ENCODE measurements at regions not wholly inside any gene's neighbourhood (a gene's known extent, or its start where the extent isn't known, plus 50 kb on each side); places are given as distances from the start of the nearest gene placed in this dataset.

DNA sequence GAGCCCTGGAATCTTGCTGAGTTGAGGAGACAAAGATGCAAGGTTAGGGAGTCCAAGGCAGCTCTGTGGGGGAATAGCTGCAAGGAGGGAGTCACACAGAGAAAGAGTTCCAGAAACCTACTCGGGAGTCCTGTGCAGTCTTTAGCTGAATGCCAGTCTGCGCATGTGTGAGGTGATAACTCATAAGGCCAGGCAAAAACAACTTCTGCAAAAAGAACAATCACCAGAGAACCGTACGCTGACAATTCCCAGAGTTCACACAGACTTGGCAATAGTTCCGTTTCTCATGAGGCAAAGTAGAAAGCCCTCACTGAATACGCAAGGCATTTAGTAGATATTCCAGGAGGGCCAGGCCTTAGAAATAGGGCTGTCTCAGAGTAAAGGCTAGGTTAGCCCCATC, 135.2 kb upstream of the TAB2 start:
- no peak for DNase-seq (ENCODE audit: low spot score)

DNA sequence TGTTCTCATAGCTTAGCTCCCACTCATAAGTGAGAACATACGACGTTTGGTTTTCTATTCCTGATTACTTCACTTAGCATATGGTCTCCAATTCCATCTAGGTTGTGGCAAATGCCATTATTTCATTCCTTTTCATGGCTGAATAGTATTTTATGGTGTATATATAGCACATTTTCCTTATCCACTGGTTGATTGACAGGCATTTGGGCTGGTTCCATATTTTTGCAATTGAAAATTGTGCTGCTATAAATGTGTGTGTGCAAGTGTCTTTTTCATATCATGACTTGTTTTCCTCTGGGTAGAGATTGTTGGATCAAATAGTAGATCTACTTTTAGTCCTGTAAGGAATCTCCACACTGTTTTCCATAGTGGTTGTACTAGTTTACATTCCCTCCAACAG, 133.0 kb upstream of the TAB2 start:
- no peak for DNase-seq (ENCODE audit: low spot score)

DNA sequence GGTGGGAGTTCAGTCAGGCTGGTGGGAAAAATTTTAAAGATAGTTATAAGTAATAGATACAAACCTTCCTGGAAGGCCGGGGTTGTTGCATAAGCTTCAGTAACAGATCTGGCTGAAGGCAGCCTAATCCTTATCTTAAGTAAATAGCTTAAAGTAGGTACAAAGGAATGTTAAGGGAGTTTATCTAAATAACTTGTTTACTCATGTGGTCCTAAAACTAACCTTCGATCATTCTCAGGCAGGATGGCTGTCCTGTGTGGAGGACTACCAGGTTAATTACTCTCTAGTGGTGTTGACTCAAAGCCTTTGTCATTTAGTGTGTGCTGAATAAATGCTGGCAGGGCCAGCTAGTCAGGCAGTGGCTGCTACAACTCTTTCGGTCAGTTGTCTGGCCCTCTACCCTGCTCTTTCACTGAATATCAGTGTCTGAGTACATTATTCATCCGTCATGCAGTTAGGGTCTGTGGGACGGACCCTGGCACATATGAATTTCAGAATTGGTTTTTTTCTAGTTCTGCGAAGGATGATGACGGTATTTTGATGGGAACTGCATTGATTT, 131.6 kb upstream of the TAB2 start:
- peak; percentile 8 for DNase-seq (ENCODE audit: low spot score)

DNA sequence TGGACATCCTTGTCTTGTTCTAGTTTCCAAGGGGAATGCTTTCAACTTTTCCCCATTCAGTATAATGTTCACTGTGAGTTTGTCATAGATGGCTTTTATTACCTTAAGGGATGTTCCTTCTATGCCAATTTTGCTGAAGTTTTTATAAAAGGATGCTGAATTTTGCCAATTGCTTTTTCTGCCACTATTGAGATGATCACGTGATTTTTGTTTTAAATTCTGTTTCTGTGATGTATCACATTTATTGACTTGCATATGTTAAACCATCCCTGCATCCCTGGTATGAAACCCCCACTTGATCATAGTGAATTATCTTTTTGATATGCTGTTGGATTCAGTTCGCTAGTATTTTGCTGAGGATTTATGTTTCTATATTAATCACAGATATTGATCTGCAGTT, 130.6 kb upstream of the TAB2 start:
- DNase-seq (ENCODE audit: low spot score) = no peak

DNA sequence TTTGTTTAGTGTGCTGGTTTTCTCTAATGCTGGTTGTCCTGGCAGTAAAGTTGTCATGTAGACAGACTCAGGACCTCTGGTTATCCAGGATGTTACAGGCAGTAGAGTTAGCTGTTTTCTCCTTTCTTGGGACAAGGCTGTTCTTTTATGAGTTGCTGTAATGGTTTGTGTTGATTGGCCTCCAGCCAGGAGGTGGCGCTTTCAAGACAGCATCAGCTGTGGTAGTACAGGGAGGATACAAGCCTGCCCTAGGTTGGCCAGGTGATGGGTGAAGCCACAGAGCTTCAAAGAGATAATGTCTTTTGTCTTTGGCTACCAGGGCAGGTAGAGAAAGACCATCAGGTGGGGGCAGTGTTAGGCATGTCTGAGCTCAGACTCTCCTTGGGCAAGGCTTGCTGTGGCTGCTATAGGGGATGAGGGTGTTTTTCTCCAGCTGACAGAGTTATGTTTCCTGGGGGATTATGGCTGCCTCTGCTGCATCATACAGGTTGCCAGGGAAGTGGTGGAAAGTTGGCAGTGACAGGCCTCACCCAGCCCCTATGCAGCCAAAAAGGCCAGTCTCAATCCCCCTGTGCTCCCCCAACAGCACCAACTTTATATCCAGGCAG, 127.2 kb upstream of the TAB2 start:
- DNase-seq (ENCODE audit: low spot score) = no peak

DNA sequence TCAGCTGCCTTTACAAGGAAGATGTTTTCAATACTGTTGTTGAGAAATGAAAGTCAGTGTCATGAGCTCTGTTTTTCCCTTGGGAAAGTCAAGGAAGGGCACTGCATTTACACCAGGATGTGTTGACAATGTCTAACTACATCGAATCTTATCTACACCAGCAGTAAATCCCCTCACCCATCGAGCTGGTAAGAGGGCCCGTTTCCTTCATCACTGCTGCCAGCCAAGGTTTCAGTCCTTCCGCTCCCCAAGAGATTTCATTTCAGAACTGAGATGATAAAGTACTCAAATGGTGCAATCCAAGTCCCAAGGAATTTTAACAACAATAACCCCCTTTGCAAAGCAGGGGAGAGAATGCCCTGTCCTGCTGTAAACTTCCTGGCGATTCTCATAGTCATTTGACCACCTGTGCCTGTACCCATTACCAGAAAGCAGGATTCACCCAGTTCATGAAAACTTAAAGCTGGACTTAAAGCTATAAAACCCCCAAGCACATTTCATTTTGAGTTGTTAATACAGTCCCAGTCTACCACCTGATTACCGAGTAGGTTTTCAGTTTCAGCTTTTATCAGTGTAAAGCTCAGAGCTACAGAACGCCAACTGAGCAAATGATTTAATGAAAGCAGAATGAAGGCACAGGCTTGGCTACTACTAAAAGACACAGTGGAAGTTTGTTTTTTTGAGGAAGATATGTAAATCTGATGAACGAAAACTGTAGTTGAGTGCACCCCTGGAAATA, 122.5 kb upstream of the TAB2 start:
- no peak for DNase-seq (ENCODE audit: low spot score)

DNA sequence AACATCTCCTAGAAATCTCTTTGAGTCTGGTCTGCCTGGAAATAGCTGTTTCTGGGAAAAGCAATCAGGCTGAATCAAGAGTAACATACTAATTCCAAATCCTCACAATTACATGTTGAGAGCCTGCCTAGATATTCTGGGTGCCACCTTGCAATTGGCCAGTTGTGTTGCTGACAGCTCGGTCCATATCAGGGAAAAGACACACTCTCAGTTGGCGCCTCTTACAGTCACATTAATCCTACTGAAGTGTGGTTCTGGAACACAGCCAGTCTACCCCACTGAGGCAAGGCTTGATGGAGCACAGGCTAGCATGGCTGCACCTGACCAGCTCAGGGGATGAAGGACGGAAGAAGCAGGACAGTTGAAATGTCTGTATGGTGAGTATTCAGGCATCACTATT, 121.4 kb upstream of the TAB2 start:
- DNase-seq (ENCODE audit: low spot score) = no peak

DNA sequence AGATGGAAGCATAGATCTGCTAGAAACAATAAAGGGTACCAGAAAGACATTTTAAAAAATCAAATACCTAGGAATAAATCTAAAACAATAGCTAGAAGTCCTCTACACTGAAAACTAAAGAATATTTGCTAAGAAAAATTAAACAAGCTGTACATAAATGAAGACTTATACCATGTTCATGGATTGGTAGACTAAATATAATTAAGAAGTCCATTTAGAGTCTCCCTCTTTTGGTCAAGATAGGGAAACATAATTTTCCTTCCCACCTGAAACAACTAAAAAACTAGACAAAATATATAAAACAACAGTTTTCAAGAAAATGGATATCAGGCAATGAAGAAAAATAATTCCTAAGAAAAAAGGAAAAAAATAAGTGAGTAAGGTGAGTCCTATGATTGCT, 120.0 kb upstream of the TAB2 start:
- DNase-seq (ENCODE audit: low spot score) = no peak

DNA sequence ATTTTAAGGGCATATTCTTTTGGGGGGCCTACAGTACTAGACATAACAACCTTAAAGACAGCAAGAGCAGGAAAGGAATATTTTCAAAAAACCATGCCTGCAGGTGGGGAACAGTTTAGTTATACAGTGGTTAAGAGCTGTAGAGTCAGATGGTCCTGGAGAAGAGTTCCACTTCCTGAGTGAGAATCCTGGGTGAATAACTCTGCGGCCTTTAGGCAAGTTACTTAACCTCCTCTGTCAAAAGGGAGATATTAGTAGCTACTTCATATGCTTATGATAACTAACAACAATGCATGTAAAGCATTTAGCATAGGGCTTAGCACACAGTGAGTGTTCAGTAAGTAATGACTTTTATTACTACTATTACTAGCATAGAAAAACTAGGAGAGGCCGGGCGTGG, 119.2 kb upstream of the TAB2 start:
- DNase-seq (ENCODE audit: low spot score) = no peak

DNA sequence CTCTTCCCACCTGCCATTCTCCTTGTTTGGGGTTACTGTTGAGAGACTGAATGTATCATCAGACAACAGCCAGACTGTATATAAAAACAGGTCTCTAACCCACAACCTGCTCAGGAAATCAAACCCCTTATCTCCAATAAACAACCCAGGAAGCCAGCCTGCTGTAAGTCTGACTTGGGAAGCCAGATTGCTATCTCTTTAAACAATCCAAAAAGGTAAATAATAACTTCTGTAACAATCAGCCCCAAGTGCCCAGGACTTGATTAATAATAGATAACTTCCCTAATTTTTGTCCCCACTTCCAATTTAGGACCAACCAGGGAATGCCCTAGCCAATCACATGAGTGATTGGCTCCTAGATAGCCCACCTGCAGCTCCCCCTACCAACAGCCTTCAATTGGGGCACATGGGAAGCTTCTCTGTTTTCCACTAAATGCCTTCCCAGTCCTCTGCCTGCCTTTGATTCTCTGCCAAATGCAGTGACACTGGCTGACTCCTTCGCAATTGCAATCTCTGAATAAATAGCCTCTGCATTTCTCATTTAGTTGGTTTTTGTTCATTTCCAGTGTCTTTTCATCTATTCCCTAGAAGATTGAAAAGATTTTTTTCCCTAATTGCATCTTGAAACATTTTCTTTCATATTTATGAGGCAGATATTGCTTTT, 117.1 kb upstream of the TAB2 start:
- no peak for DNase-seq (ENCODE audit: low spot score)

DNA sequence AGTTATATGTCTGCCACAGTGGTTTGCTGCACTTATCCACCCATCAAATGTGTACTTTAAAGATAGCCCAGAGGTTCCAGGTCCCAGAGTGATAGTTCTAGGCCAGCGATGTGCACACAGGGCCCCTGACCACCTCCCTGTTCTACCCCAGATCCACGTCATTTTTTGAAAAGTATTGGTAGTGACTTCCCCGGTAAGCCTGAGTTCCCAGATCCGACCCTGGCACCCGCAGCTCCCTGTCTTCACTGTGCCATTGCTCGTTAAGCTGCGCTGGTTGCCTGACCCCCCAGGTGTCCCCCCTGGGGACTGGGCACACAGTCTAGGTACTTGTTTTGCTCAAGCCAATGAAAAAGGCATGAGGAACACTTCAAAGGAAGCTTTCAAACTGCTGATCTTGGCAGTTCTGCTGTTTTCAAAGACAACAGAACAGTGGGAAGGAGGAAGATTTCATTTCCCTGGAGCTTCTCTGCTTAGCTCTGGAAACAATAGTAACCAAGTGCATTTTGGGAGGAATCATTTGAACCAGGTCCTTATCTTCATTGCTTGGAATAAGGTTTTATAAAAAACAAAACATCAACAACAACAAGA, 116.3 kb upstream of the TAB2 start:
- DNase-seq (ENCODE audit: low spot score) = no peak

DNA sequence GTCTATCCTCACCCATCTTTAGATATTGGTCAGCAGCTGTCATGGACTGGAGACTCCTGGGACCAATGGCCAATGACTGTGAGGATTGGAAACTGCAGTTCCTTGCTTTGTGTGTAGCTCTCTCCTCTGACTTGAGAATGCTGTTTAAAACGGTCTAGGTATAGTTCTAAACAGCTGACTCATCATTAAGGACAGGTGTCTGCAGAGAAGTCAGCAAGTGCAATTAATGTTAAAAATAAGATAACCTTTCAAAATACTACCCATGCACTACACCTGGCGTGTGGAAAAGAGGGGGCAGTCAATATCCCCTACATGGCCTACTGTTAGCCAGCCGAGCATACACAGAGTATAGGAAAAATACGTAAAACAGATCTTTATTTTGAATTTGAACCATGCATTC, 115.4 kb upstream of the TAB2 start:
- DNase-seq (ENCODE audit: low spot score) = no peak

DNA sequence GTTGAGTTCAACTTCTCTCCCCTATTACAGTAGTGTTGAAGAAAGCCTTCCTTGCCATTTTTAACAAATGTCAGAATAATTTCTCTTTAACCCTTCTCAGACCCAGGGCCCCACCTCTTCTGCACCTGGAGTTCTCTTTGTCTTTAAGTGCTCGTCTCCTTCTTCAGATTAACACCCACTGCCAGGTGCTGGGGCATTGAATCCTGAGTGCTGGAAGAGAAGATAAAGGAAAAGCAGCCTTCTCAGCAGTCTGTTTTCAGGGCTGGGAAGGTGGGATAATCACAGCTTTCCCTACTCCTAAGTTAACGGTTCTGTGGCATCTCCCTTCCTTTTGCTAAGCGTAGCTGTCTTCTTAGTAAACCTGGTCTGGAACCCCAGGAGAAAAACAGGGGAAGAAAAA, 114.6 kb upstream of the TAB2 start:
- DNase-seq (ENCODE audit: low spot score) = no peak

DNA sequence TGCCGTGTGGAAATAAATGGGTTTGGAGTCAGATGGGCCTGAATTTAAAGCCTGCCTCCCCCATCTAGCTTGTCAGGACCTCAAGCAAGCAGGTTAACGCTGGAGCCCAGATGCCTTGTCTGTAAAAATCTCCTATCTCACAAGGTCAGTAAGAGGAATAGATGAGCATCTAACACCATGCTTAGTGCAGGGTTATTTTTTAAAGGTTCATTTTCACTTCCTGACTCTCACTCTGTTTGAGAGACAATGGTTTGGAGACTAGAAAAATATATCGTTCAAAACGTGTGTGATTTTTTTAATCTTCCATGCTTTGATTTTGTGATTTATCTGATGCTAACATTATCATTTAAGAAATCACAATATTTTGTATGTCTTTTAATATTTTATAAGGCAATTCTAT, 114.0 kb upstream of the TAB2 start:
- DNase-seq (ENCODE audit: low spot score) = no peak

DNA sequence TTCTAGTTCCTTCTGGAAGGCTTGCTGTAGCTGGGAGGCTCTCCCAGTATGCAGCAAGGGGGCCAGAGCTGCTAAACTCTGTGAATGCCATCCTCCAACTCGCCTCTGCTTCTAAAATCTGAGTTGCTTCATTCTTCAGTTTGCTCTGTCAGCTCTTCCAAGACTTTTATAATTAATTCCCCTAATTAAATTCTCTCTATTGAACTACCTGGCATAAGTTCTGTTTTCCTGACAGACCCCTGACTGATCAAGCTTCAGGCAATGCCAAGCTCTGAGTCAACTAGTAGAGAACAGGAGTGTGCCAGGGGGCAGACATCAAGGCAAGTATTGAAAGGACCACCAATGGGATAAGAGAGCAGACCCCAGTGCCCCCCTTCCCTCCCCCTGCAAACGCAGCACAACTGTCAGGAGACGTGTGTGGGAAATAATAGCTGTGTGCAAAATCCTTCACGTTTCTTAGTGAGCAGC, 109.3 kb upstream of the TAB2 start:
- DNase-seq (ENCODE audit: low spot score) = no peak

DNA sequence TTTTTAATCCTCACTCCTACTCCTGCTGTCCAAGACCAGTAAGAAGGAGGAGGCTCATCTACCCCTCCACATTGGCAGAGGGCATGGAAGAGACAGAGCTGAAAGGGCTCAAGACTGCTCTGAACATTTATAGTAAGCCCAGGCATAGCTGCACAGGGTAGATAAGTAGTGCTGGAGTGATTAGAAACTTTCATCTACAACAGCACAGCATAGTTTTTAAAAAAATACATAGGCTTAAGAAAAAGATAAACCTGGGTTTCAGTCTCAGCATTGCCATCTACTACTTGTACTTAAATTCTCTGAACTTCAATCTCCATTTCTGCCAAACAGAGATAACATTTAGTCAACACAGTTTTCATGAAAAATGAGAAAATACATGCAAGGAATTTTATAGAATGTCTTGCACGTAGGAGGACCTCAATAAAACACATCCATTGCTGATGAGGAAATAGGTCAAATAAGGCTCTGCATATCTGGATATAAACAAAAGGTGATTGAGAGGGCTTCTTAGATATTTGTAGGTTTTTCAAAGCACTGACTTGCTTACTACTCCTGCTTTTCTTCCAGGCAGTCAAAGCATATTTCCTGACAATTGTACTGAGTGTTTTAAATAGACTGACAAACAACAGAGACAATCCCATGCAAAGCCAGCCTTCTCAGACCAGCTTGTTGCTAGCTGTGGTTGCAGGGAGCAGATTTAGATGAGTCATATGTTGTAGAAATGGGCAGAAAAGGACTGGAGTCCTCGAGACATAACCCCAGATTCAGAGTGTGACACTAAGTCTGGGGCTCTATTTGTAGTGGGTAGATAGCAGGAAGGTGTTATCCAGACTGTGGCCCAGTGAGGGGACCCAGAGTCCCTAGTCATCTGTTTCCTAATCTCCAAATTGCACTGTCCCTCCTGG, 107.4 kb upstream of the TAB2 start:
- no peak for DNase-seq (ENCODE audit: low spot score)

DNA sequence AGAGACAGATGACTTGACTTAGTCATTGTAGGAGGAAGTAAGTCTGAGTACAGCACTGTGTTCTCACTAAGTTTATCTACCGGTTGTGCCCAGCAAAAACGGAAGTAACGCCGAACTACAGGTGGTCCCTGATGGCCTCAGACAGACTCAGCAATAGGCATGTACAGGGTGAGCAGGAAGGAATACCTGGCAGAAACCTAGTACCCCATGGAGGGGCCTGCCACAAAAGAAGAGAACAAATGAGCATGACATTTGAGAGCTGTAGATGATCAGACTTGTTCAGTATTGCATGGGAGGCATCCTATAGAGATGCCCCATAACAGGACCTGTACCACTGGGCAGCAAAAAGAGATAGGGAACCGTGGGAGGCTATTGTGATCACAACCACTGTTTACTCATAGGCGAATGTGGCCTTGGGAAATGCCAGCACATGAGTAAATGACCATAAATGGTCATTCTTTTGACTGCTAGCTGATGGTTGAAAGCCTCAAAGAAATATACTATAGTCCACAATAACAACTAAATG, 106.4 kb upstream of the TAB2 start:
- DNase-seq (ENCODE audit: low spot score) = no peak

DNA sequence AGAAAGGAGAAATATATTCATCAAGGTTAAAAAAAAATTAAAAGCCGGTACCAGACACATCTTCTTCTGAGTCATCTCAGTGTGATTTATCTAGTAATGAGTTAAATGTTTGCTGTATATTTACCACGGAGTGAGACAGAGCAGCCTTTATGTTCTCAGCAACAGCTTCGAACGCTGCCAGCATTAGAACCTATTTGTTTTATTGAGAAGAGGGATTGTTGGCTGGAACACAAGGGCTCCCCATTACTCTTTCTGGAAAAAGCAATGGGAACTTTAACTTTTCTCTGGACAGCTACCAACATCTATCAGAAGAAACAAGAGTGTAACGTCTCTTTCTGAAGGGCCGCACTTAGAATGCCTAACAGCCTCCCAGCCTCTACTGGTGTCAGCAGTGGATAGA, 105.3 kb upstream of the TAB2 start:
- no peak for DNase-seq (ENCODE audit: low spot score)

DNA sequence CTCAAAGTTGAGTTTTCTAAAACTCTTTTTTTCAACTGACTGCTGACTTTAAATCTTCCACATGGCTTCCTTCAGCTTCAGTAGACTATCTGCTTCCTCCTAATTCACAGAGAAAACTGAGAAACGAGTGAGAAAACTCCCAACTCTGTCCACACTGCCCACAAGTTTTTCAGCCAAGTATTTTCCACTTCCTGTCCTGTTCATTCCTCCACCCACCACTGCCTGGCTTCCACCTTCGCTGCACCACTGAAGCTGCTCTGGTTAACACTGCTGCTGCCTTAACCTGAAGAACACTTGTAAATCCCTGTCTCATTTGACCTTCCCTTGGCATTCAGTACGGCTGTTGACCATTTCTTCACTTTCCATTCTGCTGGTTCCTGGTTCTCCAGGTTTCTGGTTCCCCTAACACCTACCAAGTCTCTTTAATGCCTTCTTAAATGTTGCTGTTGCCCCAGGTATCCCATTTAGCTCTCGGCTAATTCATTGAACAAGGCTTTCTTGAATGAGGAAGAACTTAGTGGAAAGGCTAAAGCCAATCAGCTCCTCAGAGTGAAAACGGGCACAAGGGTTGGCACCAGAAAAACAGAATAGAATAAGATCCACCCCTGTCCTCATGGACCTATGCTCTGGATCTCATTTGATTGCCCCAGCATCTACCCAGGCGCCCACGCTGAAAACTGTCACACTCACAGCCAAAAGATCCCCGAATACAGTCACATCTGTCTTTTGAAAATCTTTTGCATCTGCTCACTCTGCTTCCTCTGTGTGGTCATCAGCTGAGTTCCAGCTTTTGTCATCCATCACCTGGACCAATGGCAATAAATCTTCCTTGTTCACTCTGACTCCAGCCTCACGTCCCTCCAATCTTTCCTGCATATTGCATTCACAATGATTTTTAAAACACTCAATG, 104.4 kb upstream of the TAB2 start:
- DNase-seq (ENCODE audit: low spot score) = no peak

DNA sequence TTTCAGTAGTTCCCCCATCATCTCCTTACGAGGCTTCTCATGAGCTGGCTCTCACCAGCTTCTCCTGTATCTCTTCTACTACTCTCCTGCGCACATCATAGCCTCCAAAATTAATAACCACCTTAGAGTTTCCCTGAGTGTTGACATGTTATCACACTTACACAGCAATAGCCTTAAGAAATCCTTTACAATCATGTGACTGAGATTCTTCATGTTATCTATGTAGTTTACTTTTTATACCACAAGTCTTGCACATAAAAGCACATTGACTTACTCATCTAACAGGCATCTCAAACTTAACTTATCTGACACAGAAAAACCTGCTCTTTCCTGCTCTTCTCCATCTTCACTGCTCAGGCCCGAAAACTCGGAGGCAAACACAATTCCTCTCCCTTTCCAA, 103.7 kb upstream of the TAB2 start:
- DNase-seq (ENCODE audit: low spot score) = no peak
